ENCODE measurements at regions not wholly inside any gene's neighbourhood (a gene's known extent, or its start where the extent isn't known, plus 50 kb on each side); places are given as distances from the start of the nearest gene placed in this dataset.
"Not testable (repeated sequence)": the region's sequence is repeated elsewhere in the genome, so short reads cannot be mapped to it uniquely, and the experiment has no call there.

GRCh38 chr15:62653122-62653521, 389.4 kb upstream of the TPM1 start:
- DNase-seq = peak in 1 of 2 donors; percentile 2

GRCh38 chr15:62656071-62656470, 386.5 kb upstream of the TPM1 start:
- DNase-seq = no peak

- peak in 1 of 2 donors; percentile 2 for DNase-seq
Measured at GRCh38 chr15:62657501-62657900, 385.0 kb upstream of the TPM1 start.

DNA sequence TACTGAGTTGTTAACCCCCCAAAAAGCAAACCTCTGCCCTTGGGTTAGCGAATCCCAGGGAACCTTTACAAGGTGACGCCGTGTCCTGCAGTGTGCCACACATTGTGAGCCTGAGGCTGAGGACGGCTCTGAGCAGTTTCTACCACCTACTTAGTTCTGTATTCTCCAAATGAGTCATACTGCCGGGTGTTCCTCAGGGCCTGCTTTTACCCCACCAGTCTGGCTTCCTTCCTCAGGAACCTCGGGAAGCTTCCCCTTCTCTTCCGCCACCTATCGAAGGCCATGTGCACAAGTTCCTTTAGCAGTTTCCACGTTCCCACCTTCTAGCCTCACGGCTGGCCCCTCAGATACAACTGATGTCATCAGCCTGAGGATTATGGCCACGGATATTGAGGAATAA, 384.0 kb upstream of the TPM1 start:
- peak in 1 of 2 donors; percentile 42 for DNase-seq

DNA sequence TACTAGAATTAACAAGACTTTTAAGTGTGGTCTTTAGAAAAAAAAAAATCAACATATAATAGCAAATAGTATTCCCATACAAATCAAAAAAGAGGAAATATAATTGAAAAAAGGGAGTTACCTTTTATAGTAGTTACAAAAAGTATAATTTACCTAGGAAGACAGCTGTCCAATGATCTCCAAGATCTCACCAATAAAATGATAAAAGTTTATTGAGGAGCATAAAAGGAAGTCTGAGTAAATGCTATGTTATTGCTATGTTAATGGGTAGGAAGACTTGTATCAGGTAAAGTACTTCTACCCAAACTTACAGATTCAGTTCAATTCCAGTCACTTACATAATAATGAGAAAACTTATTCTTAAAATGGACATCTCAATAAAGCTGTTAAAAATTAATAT, 379.0 kb upstream of the TPM1 start:
- no peak for DNase-seq

- DNase-seq = no peak
Measured at GRCh38 chr15:62665449-62665848, 377.1 kb upstream of the TPM1 start.

- no peak for DNase-seq
Measured at GRCh38 chr15:62666046-62666445, 376.5 kb upstream of the TPM1 start.

GRCh38 chr15:62672268-62672667, 370.3 kb upstream of the TPM1 start:
- DNase-seq = no peak

- no peak for DNase-seq
Measured at GRCh38 chr15:62676891-62677290, 365.7 kb upstream of the TPM1 start.

DNA sequence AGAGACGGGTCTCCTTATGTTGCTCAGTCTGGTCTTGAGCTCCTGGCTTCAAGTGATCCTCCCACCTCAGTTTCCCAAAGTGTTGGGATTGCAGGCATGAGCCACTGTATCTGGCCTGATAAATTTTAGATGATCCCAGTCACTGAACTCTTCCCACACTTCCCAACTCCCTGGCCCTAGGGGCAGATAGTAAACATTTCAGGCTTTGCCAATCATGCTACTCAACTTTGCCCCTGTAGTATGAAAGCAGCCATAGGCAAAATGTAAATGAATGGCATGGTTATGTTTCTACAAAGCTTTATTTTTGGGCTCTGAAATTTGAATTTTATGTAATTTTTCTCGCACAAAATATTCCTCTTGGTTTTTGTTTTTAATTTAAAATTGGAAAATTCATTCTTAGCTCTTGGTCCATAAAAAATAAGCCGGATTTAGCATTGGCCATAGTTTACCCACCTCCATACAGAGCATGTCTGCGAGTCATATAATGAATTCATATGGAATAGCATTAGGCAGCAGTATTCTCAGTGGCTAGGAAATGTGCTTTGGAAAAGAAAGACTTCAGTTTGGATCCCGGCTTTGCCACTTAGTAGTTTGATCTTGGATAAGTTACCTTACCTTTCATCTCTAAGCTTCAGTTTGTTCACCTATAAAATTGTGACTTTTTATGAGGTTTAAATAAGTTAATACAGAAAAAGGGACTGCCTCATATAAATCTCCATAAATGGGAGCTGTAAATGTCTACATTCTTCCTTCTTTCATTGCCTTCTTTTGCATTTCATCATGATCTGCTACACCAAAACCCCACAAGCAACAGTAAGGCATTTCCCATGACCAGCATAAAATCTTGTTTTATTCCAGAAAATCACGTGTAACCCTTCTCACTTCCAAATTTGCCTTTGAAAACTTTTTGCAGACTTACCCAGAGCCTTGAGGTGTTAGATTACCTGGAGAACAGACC, 360.3 kb upstream of the TPM1 start:
- DNase-seq = no peak

DNA sequence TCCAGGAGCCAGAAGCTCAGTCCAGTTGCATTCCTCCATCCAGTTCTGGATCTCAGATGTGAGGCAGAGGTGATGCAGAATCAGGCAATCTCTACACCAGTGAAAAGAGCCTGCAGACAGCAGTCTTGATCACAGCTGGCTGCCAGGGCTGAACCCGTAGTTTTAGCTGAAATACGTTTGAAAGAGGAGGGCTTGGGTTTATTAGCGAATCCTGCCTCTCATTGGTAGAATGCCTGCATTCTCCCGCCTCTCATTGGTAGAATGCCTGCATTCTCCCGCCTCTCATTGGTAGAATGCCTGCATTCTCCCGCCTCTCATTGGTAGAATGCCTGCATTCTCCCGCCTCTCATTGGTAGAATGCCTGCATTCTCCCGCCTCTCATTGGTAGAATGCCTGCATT, 359.4 kb upstream of the TPM1 start:
- DNase-seq = not testable (repeated sequence)

DNA sequence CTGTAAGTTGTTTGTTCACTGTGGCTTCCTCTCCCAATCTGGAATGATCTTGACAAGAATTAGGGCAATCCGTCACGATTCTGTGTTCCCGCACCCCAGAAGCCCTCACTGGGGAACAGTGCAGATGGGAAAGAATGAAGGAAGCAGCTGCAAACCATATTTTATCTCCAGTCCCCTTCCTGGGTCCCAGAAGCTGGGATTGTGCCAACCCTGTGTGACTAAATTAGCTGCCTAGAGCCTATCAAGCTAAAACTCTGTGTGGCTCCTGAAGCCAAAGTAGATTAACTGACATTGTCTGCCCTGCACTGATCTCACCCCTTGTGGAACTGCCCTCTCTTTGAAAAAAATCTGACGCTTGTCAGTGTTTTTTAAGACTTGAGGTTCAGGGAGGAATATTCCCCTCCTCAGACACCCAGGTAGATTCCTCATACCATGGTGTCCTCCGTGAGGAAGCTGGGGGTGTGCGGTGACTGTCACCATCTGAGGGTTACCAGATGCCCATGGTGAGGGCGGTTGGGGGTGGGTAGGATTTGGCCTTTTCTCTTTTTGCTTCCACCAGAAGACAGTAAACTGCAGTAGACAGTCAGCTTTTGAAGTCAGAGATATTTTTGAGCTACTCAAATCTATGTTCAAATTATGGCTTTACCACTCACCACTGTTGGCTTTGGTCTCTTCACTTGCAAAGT, 358.3 kb upstream of the TPM1 start:
- no peak for DNase-seq

DNA sequence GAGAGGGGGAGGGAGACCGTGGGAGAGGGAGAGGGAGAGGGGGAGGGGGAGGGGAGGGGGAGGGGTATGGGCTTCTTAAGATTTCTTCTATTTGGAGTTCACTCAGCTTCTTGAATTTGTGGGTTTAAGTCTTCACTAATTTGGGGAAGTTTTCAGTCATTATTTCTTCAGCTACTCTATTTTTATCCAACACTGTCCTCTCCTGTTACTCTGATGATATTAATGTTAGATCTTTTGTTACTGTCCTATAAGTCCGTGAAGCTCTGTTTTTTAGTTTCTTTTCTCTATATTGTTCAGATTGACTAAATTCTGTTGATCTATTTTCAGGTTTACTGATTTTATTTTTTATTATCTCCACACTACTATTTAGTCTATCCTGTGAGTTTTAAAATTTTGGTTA, 351.5 kb upstream of the TPM1 start:
- no peak for DNase-seq

DNA sequence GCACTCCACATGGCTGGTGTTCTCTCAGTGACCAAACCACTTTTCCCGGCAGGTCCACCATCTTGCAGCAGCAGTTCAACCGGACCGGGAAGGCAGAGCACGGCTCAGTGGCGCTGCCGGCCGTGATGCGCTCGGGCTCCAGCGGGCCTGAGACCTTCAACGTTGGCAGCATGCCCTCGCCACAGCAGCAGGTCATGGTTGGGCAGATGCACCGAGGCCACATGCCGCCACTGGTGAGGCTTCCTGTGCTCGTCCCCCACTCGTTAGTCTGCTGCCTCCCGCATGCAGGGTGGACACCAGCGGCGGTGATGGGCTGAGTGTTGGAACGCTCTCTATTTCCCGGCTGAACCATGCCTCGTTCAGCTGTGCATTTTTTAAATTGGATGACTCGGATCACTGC, 344.9 kb upstream of the TPM1 start:
- no peak for DNase-seq

GRCh38 chr15:62698646-62699045, 343.9 kb upstream of the TPM1 start:
- DNase-seq = no peak

DNA sequence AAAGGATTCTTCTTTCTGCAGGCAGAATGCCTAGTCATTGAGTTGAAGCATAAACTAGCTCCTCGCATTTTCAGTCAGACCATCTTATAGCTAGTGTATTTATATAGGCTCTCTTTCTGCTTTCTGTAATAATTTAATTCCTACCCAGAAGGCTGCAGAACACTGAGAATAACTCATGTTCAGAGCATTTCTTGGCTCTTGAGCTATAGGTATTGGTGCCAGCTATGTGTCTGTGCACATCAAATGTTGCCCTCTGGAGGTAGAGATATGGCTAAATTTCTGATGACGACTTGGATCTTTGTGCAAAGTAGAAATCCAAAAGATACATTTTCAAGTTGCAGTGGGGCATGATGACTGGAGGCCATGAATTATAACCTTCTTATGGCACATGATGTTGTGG, 336.2 kb upstream of the TPM1 start:
- no peak for DNase-seq

DNA sequence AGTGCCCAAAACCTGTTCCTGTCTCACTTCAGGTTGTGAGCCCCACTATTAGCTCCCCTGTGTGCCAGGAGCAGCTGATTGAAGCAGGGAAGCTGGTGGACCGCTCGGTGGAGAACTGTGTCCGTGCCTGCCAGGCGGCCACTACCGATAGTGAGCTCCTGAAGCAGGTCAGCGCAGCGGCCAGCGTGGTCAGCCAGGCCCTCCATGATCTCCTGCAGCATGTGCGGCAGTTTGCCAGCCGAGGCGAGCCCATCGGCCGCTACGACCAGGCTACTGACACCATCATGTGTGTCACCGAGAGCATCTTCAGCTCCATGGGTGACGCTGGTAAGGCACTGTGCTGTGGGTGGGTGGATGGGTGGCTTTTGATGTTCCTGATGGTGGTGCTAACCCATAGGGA, 334.1 kb upstream of the TPM1 start:
- no peak for DNase-seq

DNA sequence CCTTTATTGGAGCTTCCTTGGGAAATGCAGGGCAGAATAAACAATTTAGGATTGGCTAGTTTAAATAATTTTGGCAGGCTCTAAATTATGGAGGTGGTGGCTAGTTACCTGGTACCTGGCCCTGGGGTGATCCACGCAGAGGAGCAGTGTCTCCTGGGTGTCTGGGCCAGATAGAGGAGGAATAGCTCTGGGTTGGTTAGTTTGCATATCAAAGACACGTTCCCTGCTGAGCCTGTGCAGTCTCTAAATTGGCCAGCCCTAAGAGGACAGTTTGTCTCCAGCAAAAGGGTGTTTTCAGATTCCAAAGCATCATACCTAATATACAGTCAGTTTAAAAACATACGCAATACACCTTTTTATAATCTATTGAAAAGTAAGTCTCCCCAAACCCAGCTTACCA, 333.3 kb upstream of the TPM1 start:
- no peak for DNase-seq

- no peak for DNase-seq
Measured at GRCh38 chr15:62711691-62712454, 330.7 kb upstream of the TPM1 start.

- DNase-seq = no peak
Measured at GRCh38 chr15:62712455-62712839, 330.1 kb upstream of the TPM1 start.

- no peak for DNase-seq
Measured at GRCh38 chr15:62715946-62716345, 326.6 kb upstream of the TPM1 start.

GRCh38 chr15:62717496-62717895, 325.1 kb upstream of the TPM1 start:
- DNase-seq = no peak

GRCh38 chr15:62719316-62719715, 323.2 kb upstream of the TPM1 start:
- no peak for DNase-seq

DNA sequence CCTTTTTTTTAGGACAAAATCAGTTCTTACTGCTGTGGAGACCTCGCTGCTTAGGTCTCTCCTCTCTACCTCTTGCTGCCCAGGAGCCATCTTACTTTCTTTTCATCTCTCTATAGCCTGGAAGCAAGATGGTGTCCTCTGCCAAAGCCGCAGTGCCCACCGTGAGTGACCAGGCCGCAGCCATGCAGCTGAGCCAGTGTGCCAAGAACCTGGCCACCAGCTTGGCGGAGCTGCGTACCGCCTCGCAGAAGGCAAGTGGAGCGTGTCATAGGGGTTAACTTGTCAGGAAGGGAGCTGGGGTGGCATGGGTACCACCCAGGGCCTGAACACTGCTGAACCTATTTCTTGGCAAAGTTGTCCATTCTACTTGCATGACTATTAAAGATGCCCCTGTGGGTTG, 320.3 kb upstream of the TPM1 start:
- no peak for DNase-seq
